Activated naive CD8-positive, alpha-beta T cell treated with anti-CD3 and anti-CD28 coated beads for 36 hours (primary cell): ENCODE measurements at regions not wholly inside any gene's neighbourhood (a gene's known extent, or its start where the extent isn't known, plus 50 kb on each side); places are given as distances from the start of the nearest gene placed in this dataset.

ENCODE experiments used
- DNase-seq: peaks from one replicate; pipeline ENCODE4 v3.0.0; 2021
- H3K27ac Mint-ChIP-seq: one replicate; pipeline ENCODE4 v1.8.0; 2022; ENCODE audit warnings: mild to moderate bottlenecking, moderate library complexity, mixed read lengths
- H3K27me3 Mint-ChIP-seq: one replicate; pipeline ENCODE4 v1.8.0; 2022; ENCODE audit warnings: mild to moderate bottlenecking, mixed read lengths
- H3K36me3 Mint-ChIP-seq: one replicate; pipeline ENCODE4 v1.8.0; 2021; ENCODE audit warnings: mild to moderate bottlenecking, mixed read lengths
- H3K4me1 Mint-ChIP-seq: one replicate; pipeline ENCODE4 v1.8.0; 2021; ENCODE audit warnings: mixed read lengths
- H3K4me3 Mint-ChIP-seq: one replicate; pipeline ENCODE4 v1.8.0; 2022; ENCODE audit warnings: mild to moderate bottlenecking, moderate library complexity, mixed read lengths
- H3K9me3 Mint-ChIP-seq: one replicate; pipeline ENCODE4 v1.8.0; 2022; ENCODE audit warnings: mixed read lengths

GRCh38 chr12:83386527-83387264, 700.0 kb downstream of the TMTC2 start:
- Mint-ChIP-seq H3K4me3 (no peak overlapping the region), H3K27ac (no peak overlapping the region), H3K27me3 (no peaks in the 10 kb centered on the region), H3K9me3 (no peaks in the 10 kb centered on the region), H3K36me3 (no peaks in the 10 kb centered on the region), H3K4me1 (no peaks in the 10 kb centered on the region)
- DNase-seq, result no peak

GRCh38 chr12:83378186-83378727, 691.6 kb downstream of the TMTC2 start:
- Mint-ChIP-seq H3K36me3 (no peaks in the 10 kb centered on the region), H3K9me3 (no peaks in the 10 kb centered on the region), H3K4me3 (no peak overlapping the region), H3K27me3 (no peaks in the 10 kb centered on the region), H3K27ac (no peak overlapping the region), H3K4me1 (no peaks in the 10 kb centered on the region)
- DNase-seq, result no peak

DNA sequence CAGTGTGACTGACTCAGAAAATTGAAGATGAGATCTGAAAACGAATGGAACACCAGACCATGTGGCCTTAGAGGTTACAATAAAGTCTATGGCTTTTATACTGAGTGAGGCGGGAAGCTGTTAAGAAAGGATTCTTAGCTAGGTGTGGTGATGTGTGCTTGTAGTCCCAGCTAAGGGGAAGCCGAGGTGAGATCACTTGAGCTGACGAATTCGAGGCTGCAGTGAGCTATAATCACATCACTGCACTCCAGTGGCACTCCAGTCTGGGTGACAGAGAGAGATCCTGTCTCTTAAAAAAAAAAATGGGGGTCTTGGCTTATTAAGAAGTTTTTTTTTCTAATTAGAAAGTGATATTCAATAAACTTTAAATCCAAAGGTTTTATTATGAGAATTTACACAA, 678.6 kb downstream of the TMTC2 start:
- H3K27ac Mint-ChIP-seq, result no peak overlapping the region
- no peak for DNase-seq
- H3K36me3 Mint-ChIP-seq, result no peaks in the 10 kb centered on the region
- no peaks in the 10 kb centered on the region for H3K4me1 Mint-ChIP-seq
- no peaks in the 10 kb centered on the region for H3K9me3 Mint-ChIP-seq
- no peak overlapping the region for H3K4me3 Mint-ChIP-seq
- no peaks in the 10 kb centered on the region for H3K27me3 Mint-ChIP-seq

DNA sequence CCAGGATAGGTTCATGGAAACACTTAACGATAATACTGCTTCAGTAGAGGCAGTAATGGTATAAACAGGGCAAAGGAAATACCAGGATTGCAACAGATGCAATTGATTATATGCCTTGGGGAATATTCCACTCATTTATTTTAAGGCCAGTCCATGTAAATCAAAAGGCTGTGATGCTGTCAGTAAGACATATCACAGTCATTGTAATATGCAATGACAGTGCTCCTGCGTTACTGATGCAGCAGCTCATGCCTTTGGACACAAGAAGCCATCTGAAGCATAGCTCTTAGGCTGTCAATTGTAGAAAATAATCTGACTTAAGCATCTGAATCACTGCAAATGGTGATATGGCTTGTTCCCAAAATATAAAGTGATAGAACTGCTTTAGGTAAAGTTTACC, 674.8 kb downstream of the TMTC2 start:
- Mint-ChIP-seq H3K27me3 (no peaks in the 10 kb centered on the region), H3K9me3 (no peaks in the 10 kb centered on the region), H3K4me1 (no peaks in the 10 kb centered on the region), H3K36me3 (no peaks in the 10 kb centered on the region), H3K27ac (no peak overlapping the region), H3K4me3 (no peak overlapping the region)
- DNase-seq, result no peak

GRCh38 chr12:83361071-83361470, 674.4 kb downstream of the TMTC2 start:
- Mint-ChIP-seq H3K27ac (no peak overlapping the region), H3K4me1 (no peaks in the 10 kb centered on the region), H3K36me3 (no peaks in the 10 kb centered on the region), H3K27me3 (no peaks in the 10 kb centered on the region), H3K9me3 (no peaks in the 10 kb centered on the region), H3K4me3 (no peak overlapping the region)
- no peak for DNase-seq

DNA sequence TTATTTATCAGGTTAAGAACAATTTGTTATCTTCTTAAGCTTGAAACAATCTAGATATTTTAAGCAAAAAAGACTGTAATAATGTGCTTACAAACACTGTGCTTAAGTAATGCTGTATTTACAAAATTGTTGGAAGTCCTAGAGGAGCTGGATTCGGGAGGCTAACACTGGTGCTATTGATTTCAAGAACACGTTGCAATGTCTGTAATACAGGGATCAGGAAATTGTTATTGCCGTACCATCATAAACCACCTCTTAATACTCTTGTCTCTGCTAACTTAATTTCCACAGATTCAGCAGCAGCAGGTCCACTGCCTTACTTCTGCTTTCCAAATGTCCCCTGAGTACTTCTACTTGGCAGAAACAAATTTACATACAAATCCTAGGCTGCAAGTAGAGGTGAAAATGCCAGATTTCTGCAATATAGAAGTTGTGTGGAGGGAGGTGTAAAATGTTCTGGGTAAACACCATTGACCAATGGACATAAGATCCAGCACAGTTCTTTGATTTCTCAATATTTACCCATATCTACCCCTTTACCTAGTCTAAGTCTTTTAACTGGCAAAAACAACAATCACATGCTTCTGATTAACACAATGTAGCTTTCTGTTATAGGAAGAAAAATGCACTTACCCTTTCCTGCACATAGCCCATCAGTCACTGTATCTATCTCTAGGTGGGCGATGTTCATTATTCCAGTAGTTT, 663.4 kb downstream of the TMTC2 start:
- Mint-ChIP-seq H3K4me1 (no peaks in the 10 kb centered on the region), H3K27ac (no peak overlapping the region), H3K9me3 (no peaks in the 10 kb centered on the region), H3K27me3 (no peaks in the 10 kb centered on the region), H3K4me3 (no peak overlapping the region), H3K36me3 (no peaks in the 10 kb centered on the region)
- DNase-seq, result no peak

DNA sequence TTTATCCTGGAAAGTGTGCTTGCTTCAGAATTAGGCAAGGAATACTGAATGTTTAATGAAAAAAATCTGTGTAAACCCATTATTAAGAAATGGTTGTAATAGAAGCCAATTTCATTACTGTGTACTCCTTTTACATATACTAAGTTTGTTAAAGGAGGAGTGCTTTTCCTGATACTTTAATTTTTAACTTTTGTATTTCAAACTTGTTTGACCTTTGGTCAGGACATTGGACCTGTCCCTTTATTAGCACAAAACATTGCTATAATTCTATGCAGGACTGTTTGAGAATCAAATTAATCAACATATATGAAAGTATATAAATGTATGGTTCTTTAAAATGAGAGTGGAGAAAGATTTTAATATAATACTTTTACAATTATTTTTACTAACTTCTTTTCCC, 659.6 kb downstream of the TMTC2 start:
- DNase-seq, result no peak
- Mint-ChIP-seq H3K27me3 (no peaks in the 10 kb centered on the region), H3K9me3 (no peaks in the 10 kb centered on the region), H3K27ac (no peak overlapping the region), H3K4me3 (no peak overlapping the region), H3K4me1 (no peaks in the 10 kb centered on the region), H3K36me3 (no peaks in the 10 kb centered on the region)

- H3K4me3 Mint-ChIP-seq, result no peak overlapping the region
- no peaks in the 10 kb centered on the region for H3K4me1 Mint-ChIP-seq
- no peaks in the 10 kb centered on the region for H3K36me3 Mint-ChIP-seq
- no peak overlapping the region for H3K27ac Mint-ChIP-seq
- no peaks in the 10 kb centered on the region for H3K9me3 Mint-ChIP-seq
- no peaks in the 10 kb centered on the region for H3K27me3 Mint-ChIP-seq
- DNase-seq, result no peak
Observed at GRCh38 chr12:83343767-83344166, 657.1 kb downstream of the TMTC2 start.

GRCh38 chr12:83335748-83336147, 649.0 kb downstream of the TMTC2 start:
- H3K27me3 Mint-ChIP-seq, result no peaks in the 10 kb centered on the region
- H3K27ac Mint-ChIP-seq, result no peak overlapping the region
- DNase-seq, result no peak
- no peaks in the 10 kb centered on the region for H3K36me3 Mint-ChIP-seq
- no peaks in the 10 kb centered on the region for H3K4me1 Mint-ChIP-seq
- H3K9me3 Mint-ChIP-seq, result no peaks in the 10 kb centered on the region
- H3K4me3 Mint-ChIP-seq, result no peak overlapping the region

- H3K4me3 Mint-ChIP-seq, result no peak overlapping the region
- H3K27me3 Mint-ChIP-seq, result no peaks in the 10 kb centered on the region
- H3K27ac Mint-ChIP-seq, result no peak overlapping the region
- no peak for DNase-seq
- H3K9me3 Mint-ChIP-seq, result no peaks in the 10 kb centered on the region
- no peaks in the 10 kb centered on the region for H3K36me3 Mint-ChIP-seq
- no peaks in the 10 kb centered on the region for H3K4me1 Mint-ChIP-seq
Observed at GRCh38 chr12:83326666-83327065, 640.0 kb downstream of the TMTC2 start.

DNA sequence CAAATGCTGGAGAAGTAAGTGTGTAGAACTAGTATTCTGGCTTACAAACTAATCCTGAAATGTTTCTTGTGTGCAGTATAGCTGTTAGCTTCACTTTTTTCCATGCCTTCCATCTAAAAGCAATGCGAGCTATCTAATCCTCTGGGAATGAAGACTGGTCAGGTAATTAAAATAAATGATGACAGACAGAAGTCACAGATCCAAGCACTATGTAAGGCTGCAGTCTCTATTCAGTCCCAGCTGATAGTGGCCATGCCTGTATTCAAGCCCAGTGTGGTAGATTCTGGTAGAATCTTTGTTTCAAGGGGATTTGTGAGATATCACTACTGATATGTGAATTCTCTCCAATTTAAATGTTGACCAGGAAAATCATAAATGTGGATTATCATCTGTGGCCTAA, 637.2 kb downstream of the TMTC2 start:
- H3K4me1 Mint-ChIP-seq, result no peaks in the 10 kb centered on the region
- no peaks in the 10 kb centered on the region for H3K9me3 Mint-ChIP-seq
- H3K27me3 Mint-ChIP-seq, result no peaks in the 10 kb centered on the region
- H3K27ac Mint-ChIP-seq, result no peak overlapping the region
- H3K36me3 Mint-ChIP-seq, result no peaks in the 10 kb centered on the region
- no peak for DNase-seq
- no peak overlapping the region for H3K4me3 Mint-ChIP-seq

- Mint-ChIP-seq H3K27ac (no peak overlapping the region), H3K9me3 (no peaks in the 10 kb centered on the region), H3K4me3 (no peak overlapping the region), H3K36me3 (no peaks in the 10 kb centered on the region), H3K4me1 (no peaks in the 10 kb centered on the region), H3K27me3 (no peaks in the 10 kb centered on the region)
- no peak for DNase-seq
Observed at GRCh38 chr12:83322809-83323208, 636.1 kb downstream of the TMTC2 start.

DNA sequence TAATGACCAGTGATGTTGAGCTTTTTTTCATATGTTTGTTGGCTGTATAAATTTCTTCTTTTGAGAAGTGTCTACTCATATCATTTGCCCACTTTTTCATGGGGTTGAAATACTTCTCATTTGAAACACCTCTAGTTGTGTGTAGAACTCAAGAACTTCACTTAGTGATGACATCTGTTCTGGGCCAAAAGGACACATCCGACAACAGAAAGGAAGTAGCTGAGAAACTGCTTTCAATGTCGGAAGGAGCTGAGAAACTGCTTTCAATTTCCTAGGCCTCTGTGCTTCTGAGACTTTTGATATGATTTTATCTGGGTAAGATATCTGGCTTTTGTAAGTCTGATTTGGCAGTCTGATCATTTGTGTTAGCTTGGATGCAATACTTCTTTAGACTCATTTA, 635.3 kb downstream of the TMTC2 start:
- no peak overlapping the region for H3K4me3 Mint-ChIP-seq
- H3K27me3 Mint-ChIP-seq, result no peaks in the 10 kb centered on the region
- H3K36me3 Mint-ChIP-seq, result no peaks in the 10 kb centered on the region
- H3K9me3 Mint-ChIP-seq, result no peaks in the 10 kb centered on the region
- H3K4me1 Mint-ChIP-seq, result no peaks in the 10 kb centered on the region
- DNase-seq, result no peak
- H3K27ac Mint-ChIP-seq, result no peak overlapping the region

- no peaks in the 10 kb centered on the region for H3K9me3 Mint-ChIP-seq
- H3K27ac Mint-ChIP-seq, result no peak overlapping the region
- no peaks in the 10 kb centered on the region for H3K36me3 Mint-ChIP-seq
- H3K27me3 Mint-ChIP-seq, result no peaks in the 10 kb centered on the region
- no peaks in the 10 kb centered on the region for H3K4me1 Mint-ChIP-seq
- no peak overlapping the region for H3K4me3 Mint-ChIP-seq
- no peak for DNase-seq
Observed at GRCh38 chr12:83320350-83320749, 633.6 kb downstream of the TMTC2 start.

GRCh38 chr12:83318386-83319098, 631.8 kb downstream of the TMTC2 start:
- Mint-ChIP-seq H3K27ac (no peak overlapping the region), H3K36me3 (no peaks in the 10 kb centered on the region), H3K27me3 (no peaks in the 10 kb centered on the region), H3K4me3 (no peak overlapping the region), H3K4me1 (no peaks in the 10 kb centered on the region), H3K9me3 (no peaks in the 10 kb centered on the region)
- no peak for DNase-seq
